ENCODE measurements at regions not wholly inside any gene's neighbourhood (a gene's known extent, or its start where the extent isn't known, plus 50 kb on each side); places are given as distances from the start of the nearest gene placed in this dataset.

GRCh38 chr6:98525860-98526259, 308.5 kb upstream of the POU3F2 start:
- in situ Hi-C loops (cut with MboI; ENCODE audit: low pct_unique_long_range_greater_than_20kb, low sequenced_read_pairs): no loop called here
- DNase-seq: no peak

- no peak for DNase-seq
- in situ Hi-C loops (cut with MboI; ENCODE audit: low pct_unique_long_range_greater_than_20kb, low sequenced_read_pairs): no loop called here
These were observed 307.9 kb upstream of the POU3F2 start for GRCh38 chr6:98526465-98526864.

DNA sequence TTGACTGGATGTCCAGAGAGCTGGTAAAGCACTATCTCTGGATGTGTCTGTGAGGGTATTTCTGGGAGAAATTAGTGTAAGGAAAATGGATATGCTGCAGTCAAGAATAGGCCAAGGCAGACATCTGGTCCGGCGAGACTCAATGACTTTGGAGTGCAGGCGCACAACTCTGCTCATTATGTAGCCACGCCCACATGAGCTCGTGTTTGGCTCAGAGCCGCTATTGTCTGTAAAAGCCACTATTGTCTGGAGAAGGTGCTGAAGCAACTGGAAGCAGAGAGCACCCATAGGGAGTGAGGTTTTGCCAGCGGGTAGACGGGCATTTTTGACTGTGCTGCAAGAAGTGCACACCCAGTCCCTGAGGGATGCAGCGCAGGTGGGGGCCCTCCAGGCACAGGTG, 305.0 kb upstream of the POU3F2 start:
- DNase-seq: no peak
- in situ Hi-C loops (cut with MboI; ENCODE audit: low pct_unique_long_range_greater_than_20kb, low sequenced_read_pairs): no loop called here

DNA sequence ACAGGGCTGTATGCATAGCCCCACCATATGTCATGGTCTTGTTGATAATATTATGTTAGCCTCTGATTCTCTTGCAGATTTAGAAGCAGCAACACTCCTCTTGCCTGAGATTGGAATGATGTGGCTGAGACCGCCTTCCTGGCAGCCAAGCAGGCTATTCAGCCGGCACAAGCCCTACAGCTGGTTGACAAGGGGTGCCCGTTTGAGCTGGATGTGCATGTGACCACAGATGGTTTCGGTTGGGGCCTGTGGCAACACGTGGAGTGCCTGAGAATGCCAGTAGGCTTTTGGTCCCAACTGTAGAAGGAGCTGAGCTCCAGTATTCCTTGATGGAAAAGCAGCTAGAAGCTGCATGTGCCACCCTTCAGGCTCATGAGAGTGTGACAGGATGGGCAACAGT, 303.6 kb upstream of the POU3F2 start:
- in situ Hi-C loops (cut with MboI; ENCODE audit: low pct_unique_long_range_greater_than_20kb, low sequenced_read_pairs): no loop called here

GRCh38 chr6:98532004-98532403, 302.4 kb upstream of the POU3F2 start:
- in situ Hi-C loops (cut with MboI; ENCODE audit: low pct_unique_long_range_greater_than_20kb, low sequenced_read_pairs): no loop called here

More for the DNA sequence above, 303.6 kb upstream of the POU3F2 start:
- DNase-seq: no peak

GRCh38 chr6:98539741-98540140, 294.6 kb upstream of the POU3F2 start:
- DNase-seq: no peak
- in situ Hi-C loops (cut with MboI; ENCODE audit: low pct_unique_long_range_greater_than_20kb, low sequenced_read_pairs): no loop called here

More at GRCh38 chr6:98532004-98532403, 302.4 kb upstream of the POU3F2 start:
- no peak for DNase-seq

DNA sequence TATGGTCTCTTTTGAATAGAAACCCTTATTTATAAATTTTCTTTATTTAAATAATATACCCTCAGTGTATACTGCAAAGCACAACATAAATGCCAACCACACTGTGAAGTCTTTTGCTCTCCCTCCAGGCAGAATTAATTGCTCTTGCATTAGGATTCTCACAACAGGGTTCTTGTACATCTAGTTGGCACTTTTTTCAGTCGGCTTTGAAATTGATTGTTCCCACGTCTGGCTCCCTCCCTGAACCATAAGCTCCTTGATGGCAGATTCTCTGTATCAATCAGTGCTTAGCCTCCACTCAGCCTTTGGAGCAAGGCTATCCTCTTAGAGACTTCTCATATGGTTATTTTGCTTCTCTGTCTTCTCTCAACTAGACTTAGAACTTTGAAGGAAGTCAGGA, 288.0 kb upstream of the POU3F2 start:
- no peak for DNase-seq
- in situ Hi-C loops (cut with MboI; ENCODE audit: low pct_unique_long_range_greater_than_20kb, low sequenced_read_pairs): no loop called here

DNA sequence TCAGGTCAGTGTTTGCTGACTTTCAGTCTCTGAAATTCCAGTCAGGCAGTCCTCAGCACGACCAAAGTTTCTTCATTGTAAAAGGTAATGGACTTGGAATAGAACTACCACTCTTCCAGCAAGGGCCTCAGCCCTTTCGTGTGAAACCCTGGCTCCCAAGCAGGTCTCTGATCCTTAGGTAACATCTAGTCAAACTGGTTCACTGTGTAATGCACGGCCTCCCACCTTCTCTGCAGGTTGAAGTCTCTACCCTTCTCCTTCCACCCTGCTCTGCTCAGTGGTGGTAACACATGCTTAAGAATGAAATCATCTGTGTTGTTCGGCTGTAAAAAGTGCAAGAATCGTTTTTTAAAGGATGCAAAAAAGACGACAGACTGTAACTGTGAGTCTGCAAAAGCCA, 287.2 kb upstream of the POU3F2 start:
- in situ Hi-C loops (cut with MboI; ENCODE audit: low pct_unique_long_range_greater_than_20kb, low sequenced_read_pairs): no loop called here
- DNase-seq: no peak

DNA sequence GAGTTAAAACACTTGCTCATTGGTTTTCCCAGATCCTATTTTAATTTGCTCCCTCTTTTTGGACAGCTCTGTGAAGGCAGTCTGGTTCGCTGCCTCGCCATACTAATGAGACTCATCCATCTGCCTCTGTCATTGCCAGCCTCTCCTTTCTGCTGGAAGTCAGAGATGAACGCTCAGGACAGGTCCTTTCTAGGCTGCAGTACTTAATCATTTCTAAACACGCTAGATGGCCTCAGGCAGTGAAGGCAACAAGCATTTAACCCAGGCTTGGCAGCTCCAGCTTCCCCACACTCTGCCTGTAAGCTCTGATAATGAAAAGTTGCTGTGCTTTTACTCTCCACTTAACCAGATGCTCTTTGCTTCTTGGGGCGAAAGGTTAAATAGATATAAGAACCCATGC, 286.7 kb upstream of the POU3F2 start:
- DNase-seq: no peak
- in situ Hi-C loops (cut with MboI; ENCODE audit: low pct_unique_long_range_greater_than_20kb, low sequenced_read_pairs): no loop called here

GRCh38 chr6:98548301-98548700, 286.1 kb upstream of the POU3F2 start:
- in situ Hi-C loops (cut with MboI; ENCODE audit: low pct_unique_long_range_greater_than_20kb, low sequenced_read_pairs): no loop called here
- no peak for DNase-seq

DNA sequence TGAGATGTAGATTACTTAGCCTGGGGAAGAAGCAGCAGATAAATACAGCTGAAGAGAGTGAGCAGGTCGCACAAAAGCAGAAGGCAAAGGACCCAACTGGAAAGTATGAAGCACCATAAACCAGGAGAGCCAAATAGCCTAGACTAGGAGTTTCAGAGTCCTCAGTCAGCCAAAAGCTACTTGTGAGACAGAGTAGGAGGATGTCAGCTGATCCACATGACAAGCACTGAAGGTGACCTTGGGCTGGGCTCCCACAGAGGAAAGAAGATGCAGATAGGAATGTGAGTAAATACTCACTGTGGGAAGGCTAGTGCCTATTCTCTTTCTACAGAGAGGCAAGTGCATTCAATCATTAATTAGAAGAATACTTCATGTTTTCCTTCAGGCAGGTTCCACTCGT, 274.0 kb upstream of the POU3F2 start:
- DNase-seq: no peak
- in situ Hi-C loops (cut with MboI; ENCODE audit: low pct_unique_long_range_greater_than_20kb, low sequenced_read_pairs): no loop called here

DNA sequence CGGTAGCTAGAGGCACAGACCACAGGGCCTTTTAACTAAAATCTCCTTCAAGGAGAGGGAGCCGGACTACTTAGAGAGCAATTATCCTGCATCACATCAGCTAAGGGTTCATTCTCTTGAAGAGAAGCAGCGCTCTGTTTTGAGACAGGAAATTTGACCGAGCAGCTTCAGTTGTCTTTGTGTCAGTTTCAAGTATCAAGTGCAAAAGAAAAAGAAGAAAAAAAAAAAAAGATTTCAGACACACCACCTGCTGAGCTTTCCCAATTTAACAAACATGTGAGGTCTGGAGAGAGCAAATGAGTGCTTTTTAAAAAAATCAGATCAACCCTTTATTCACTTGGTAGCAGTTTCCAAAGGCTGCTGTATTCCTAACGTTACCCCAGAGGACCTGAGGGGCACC, 273.5 kb upstream of the POU3F2 start:
- in situ Hi-C loops (cut with MboI; ENCODE audit: low pct_unique_long_range_greater_than_20kb, low sequenced_read_pairs): no loop called here
- no peak for DNase-seq

- in situ Hi-C loops (cut with MboI; ENCODE audit: low pct_unique_long_range_greater_than_20kb, low sequenced_read_pairs): no loop called here
- no peak for DNase-seq
These were observed 268.2 kb upstream of the POU3F2 start for GRCh38 chr6:98566126-98566525.

GRCh38 chr6:98572579-98572978, 261.8 kb upstream of the POU3F2 start:
- in situ Hi-C loops (cut with MboI; ENCODE audit: low pct_unique_long_range_greater_than_20kb, low sequenced_read_pairs): no loop called here
- DNase-seq: no peak

GRCh38 chr6:98574984-98575383, 259.4 kb upstream of the POU3F2 start:
- in situ Hi-C loops (cut with MboI; ENCODE audit: low pct_unique_long_range_greater_than_20kb, low sequenced_read_pairs): no loop called here
- DNase-seq: no peak

DNA sequence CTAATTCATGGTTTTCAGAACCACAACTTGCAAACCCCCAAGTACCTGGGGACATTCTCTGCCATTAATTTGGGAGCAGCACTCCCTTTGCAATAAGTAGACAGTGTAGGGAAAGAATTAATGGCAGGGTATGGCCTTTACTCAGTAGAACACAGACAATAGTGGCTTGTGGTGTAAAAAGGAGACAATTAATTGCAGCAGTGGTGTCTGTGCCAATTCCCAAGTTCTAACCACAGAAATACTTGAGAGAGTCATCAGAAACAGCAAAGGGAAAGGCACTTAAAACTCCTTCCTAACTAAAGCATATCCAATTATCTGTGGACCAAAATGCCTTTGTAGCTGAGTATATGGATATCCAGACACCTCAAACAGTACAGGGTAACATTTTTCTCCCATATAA, 257.6 kb upstream of the POU3F2 start:
- no peak for DNase-seq
- in situ Hi-C loops (cut with MboI; ENCODE audit: low pct_unique_long_range_greater_than_20kb, low sequenced_read_pairs): no loop called here

DNA sequence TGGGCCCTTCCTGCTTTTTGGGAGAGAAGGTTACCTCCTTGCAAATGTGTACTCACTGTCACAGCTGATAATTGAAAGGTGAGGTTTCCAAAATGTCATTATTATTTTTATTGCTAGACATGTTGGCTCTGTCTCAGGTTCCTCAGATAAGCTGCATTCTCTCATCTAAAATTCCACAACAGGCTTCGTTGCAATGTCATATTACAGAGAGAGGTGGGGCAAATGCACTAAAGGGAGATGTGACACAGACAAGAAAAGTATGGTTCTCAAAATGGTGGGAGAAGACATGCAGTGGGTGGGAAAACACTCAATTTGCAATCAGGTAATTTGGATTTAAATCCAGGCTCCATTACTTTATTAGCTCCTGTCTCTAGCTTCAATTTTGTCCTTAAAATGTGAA, 256.4 kb upstream of the POU3F2 start:
- in situ Hi-C loops (cut with MboI; ENCODE audit: low pct_unique_long_range_greater_than_20kb, low sequenced_read_pairs): no loop called here
- DNase-seq: no peak

DNA sequence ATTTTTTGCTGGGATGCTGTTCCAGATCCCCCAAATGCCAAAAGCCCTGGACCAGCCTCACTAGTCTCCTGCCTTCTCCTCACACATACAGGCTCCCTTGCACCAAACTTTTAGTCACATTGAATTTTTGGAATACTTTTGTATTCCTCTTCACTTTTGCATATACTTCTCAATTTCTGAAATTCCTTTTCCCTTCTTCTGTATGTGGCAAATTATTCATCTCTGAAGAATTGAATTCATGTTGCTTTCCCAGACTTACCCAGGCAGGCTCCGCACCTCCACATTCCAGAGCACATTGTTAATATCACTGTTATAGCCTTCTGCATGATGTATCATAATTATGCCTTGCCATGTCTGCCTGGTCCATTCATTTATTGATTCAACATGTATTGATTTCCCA, 255.3 kb upstream of the POU3F2 start:
- in situ Hi-C loops (cut with MboI; ENCODE audit: low pct_unique_long_range_greater_than_20kb, low sequenced_read_pairs): no loop called here
- no peak for DNase-seq

DNA sequence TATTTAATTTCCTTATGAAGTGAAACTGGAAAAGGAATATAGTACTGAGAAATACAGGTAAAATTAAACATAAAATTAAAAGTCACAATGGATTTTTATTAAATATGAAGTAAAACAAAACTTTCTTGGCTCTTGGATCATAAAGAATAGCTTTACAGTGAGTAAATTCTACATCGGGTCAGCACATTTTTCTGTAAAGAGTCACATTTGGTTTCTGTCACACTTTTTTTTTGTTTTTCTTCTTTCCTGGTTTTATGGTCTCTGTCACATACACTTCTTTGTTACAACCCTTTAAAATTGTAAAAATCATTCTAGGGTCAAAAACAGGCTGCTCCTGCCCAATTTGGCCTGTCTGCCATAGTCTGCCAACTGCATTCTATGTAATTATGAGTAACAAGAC, 254.4 kb upstream of the POU3F2 start:
- in situ Hi-C loops (cut with MboI; ENCODE audit: low pct_unique_long_range_greater_than_20kb, low sequenced_read_pairs): no loop called here
- no peak for DNase-seq

GRCh38 chr6:98581705-98582104, 252.7 kb upstream of the POU3F2 start:
- DNase-seq: no peak
- in situ Hi-C loops (cut with MboI; ENCODE audit: low pct_unique_long_range_greater_than_20kb, low sequenced_read_pairs): no loop called here

DNA sequence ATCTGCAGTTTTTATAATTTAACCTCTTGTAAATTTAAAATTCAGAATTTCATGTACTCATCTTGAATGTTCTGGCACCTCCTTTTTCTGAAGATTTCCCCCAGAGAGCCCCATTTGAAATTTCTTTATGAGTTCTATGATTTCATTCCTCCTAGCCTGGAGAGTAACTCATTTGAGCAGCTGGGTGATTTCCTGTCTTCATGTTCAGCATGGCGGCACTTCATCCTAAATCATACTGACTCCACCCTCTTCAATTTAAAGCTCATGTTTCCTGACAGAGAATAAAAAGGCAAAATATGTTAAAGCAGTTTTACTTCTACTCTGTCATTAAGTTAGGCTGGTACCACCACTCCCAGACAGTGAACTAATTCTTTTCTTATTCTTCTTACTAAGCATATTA, 250.9 kb upstream of the POU3F2 start:
- in situ Hi-C loops (cut with MboI; ENCODE audit: low pct_unique_long_range_greater_than_20kb, low sequenced_read_pairs): no loop called here
- no peak for DNase-seq

DNA sequence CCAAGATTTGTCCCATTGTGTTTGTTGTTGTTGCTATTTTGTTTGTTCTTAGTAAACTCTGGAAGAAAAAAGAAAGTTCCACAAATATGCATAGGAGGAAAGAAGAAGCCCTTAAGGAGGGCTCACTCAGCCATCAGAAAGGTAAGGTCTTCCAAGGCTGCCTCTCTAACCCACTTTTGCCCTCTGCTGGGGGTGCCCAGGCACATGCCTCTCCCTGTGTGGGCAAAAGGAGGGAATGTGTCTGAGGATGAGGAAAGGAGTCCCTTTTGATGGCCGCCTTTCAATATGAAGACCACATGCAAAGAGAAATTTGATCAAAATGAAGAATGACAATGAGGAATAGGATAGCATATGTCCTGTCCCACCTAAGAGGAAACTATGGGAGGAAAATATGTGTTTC, 248.2 kb upstream of the POU3F2 start:
- no peak for DNase-seq
- in situ Hi-C loops (cut with MboI; ENCODE audit: low pct_unique_long_range_greater_than_20kb, low sequenced_read_pairs): no loop called here
